ENCODE measurements at regions not wholly inside any gene's neighbourhood (a gene's known extent, or its start where the extent isn't known, plus 50 kb on each side); places are given as distances from the start of the nearest gene placed in this dataset.

GRCh38 chr1:37085393-37085792, 51.1 kb upstream of the GRIK3 start:
- WGBS, 2 donors, result 49 to 59% methylated on average over 6 of the region's 6 CpGs
- Histone ChIP-seq H3K27ac (ENCODE audit: low read depth in 1 of 2, low read length in 1 of 2) (no peak overlapping the region), H3K4me3 (no peak overlapping the region), H3K9me3 (ENCODE audit: control insufficient read depth in 4 of 4, insufficient read depth in 3 of 4, low read length in 3 of 4) (peaks cover 0 to 2% (median 0%) of the 10 kb centered on the region in 4 donors), H3K4me1 (ENCODE audit: control insufficient read depth in 5 of 5, insufficient read depth in 5 of 5, low read length in 5 of 5) (no peaks in the 10 kb centered on the region), H3K27me3 (ENCODE audit: control insufficient read depth in 3 of 3, insufficient read depth in 3 of 3, low read length in 2 of 3) (peaks cover 0 to 12% (median 5%) of the 10 kb centered on the region in 3 donors), H3K9ac (ENCODE audit: insufficient read depth in 1 of 2, low read length in 2 of 2) (no peak overlapping the region), H3K36me3 (ENCODE audit: control insufficient read depth in 4 of 4, insufficient read depth in 4 of 4, low read length in 4 of 4) (no peaks in the 10 kb centered on the region)
- ATAC-seq (ENCODE audit: insufficient read depth, low FRiP score) (no peak), DNase-seq (peak in 1 of 3 donors; percentile 3)
- no peak for TF ChIP-seq CTCF (IDR thresholded peaks at IDR 0.05; ENCODE audit: control extremely low read depth, extremely low read depth)

- ATAC-seq (ENCODE audit: insufficient read depth, low FRiP score) (no peak), DNase-seq (no peak)
- no peak for TF ChIP-seq CTCF (IDR thresholded peaks at IDR 0.05; ENCODE audit: control extremely low read depth, extremely low read depth)
- Histone ChIP-seq H3K27me3 (ENCODE audit: control insufficient read depth in 3 of 3, insufficient read depth in 3 of 3, low read length in 2 of 3) (peaks cover 0 to 12% (median 5%) of the 10 kb centered on the region in 3 donors), H3K9me3 (ENCODE audit: control insufficient read depth in 4 of 4, insufficient read depth in 3 of 4, low read length in 3 of 4) (peaks cover 0 to 4% (median 0%) of the 10 kb centered on the region in 4 donors), H3K27ac (ENCODE audit: low read depth in 1 of 2, low read length in 1 of 2) (no peak overlapping the region), H3K4me3 (no peak overlapping the region), H3K9ac (ENCODE audit: insufficient read depth in 1 of 2, low read length in 2 of 2) (no peak overlapping the region), H3K36me3 (ENCODE audit: control insufficient read depth in 4 of 4, insufficient read depth in 4 of 4, low read length in 4 of 4) (no peaks in the 10 kb centered on the region), H3K4me1 (ENCODE audit: control insufficient read depth in 5 of 5, insufficient read depth in 5 of 5, low read length in 5 of 5) (no peaks in the 10 kb centered on the region)
- 74 to 84% methylated on average over 3 of the region's 3 CpGs for WGBS, 2 donors
Measured at GRCh38 chr1:37089750-37090149, 55.4 kb upstream of the GRIK3 start.

GRCh38 chr1:37090671-37091070, 56.4 kb upstream of the GRIK3 start:
- no peak for ATAC-seq (ENCODE audit: insufficient read depth, low FRiP score)
- DNase-seq, result no peak
- H3K9ac ChIP-seq (ENCODE audit: insufficient read depth in 1 of 2, low read length in 2 of 2), result no peak overlapping the region
- no peak overlapping the region for H3K27ac ChIP-seq (ENCODE audit: low read depth in 1 of 2, low read length in 1 of 2)
- no peak for TF ChIP-seq CTCF (IDR thresholded peaks at IDR 0.05; ENCODE audit: control extremely low read depth, extremely low read depth)
- peaks cover 0 to 4% (median 0%) of the 10 kb centered on the region in 4 donors for H3K9me3 ChIP-seq (ENCODE audit: control insufficient read depth in 4 of 4, insufficient read depth in 3 of 4, low read length in 3 of 4)
- no peak overlapping the region for H3K4me3 ChIP-seq
- no peaks in the 10 kb centered on the region for H3K4me1 ChIP-seq (ENCODE audit: control insufficient read depth in 5 of 5, insufficient read depth in 5 of 5, low read length in 5 of 5)
- 94 to 100% methylated on average over 2 of the region's 2 CpGs for WGBS, 2 donors
- H3K27me3 ChIP-seq (ENCODE audit: control insufficient read depth in 3 of 3, insufficient read depth in 3 of 3, low read length in 2 of 3), result peaks cover under 1 to 12% (median 5%) of the 10 kb centered on the region in 3 donors
- no peaks in the 10 kb centered on the region for H3K36me3 ChIP-seq (ENCODE audit: control insufficient read depth in 4 of 4, insufficient read depth in 4 of 4, low read length in 4 of 4)

GRCh38 chr1:37092937-37093336, 58.6 kb upstream of the GRIK3 start:
- no peak for DNase-seq
- peaks cover 2 to 5% (median 2%) of the 10 kb centered on the region in 3 donors for H3K27me3 ChIP-seq (ENCODE audit: control insufficient read depth in 3 of 3, insufficient read depth in 3 of 3, low read length in 2 of 3)
- 48 to 52% methylated on average over 1 of the region's 1 CpG for WGBS, 2 donors

More at GRCh38 chr1:37092937-37093336, 58.6 kb upstream of the GRIK3 start:
- peaks cover 0 to 6% (median 0%) of the 10 kb centered on the region in 4 donors for H3K9me3 ChIP-seq (ENCODE audit: control insufficient read depth in 4 of 4, insufficient read depth in 3 of 4, low read length in 3 of 4)
- no peaks in the 10 kb centered on the region for H3K36me3 ChIP-seq (ENCODE audit: control insufficient read depth in 4 of 4, insufficient read depth in 4 of 4, low read length in 4 of 4)
- no peak for TF ChIP-seq CTCF (IDR thresholded peaks at IDR 0.05; ENCODE audit: control extremely low read depth, extremely low read depth)
- no peak overlapping the region for H3K4me3 ChIP-seq
- no peak overlapping the region for H3K9ac ChIP-seq (ENCODE audit: insufficient read depth in 1 of 2, low read length in 2 of 2)
- no peaks in the 10 kb centered on the region for H3K4me1 ChIP-seq (ENCODE audit: control insufficient read depth in 5 of 5, insufficient read depth in 5 of 5, low read length in 5 of 5)
- ATAC-seq (ENCODE audit: insufficient read depth, low FRiP score), result no peak
- H3K27ac ChIP-seq (ENCODE audit: low read depth in 1 of 2, low read length in 1 of 2), result no peak overlapping the region

Measured in lung (tissue), 11 donors.